ENCODE measurements at regions not wholly inside any gene's neighbourhood (a gene's known extent, or its start where the extent isn't known, plus 50 kb on each side); places are given as distances from the start of the nearest gene placed in this dataset.
"Not testable (repeated sequence)": the region's sequence is repeated elsewhere in the genome, so short reads cannot be mapped to it uniquely, and the experiment has no call there.

DNA sequence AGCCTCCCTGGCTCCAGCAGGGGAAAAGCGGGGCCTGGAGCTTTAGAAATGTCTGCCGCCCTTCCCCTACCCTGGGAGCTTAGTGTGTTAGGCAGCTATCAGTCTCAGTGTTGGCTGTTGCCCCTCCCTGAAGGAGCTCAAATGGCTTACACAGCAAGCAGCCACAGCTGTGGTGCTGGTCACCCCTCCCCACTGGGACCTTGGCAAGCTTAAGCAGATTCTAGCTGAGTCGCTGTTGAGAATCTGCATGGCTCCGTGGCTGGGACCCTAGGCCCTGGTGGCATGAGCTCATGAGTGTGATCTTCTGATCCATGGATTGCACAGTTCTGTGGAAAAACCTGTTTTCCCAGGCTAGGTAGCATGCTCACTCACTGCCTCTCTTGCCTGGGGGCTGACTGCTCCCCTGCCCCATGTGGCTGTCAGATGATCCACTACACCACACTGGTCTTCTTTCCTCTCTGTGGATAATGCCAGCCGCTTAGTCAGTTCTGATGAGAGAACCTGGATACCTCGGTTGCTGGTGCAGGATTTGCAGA is 714.0 kb downstream of the MAFB start:
- Histone ChIP-seq H3K9me3 (ENCODE audit: control insufficient read depth, insufficient read depth, low read length) (no peaks in the 10 kb centered on the region), H3K27me3 (ENCODE audit: control insufficient read depth, insufficient read depth, low read length) (no peaks in the 10 kb centered on the region), H3K4me3 (ENCODE audit: low read depth, low read length) (no peak overlapping the region), H3K9ac (ENCODE audit: low read depth, low read length) (no peak overlapping the region), H3K4me1 (ENCODE audit: control insufficient read depth, insufficient read depth, low read length) (no peaks in the 10 kb centered on the region), H3K36me3 (ENCODE audit: control insufficient read depth, insufficient read depth, low read length) (no peaks in the 10 kb centered on the region)

DNA sequence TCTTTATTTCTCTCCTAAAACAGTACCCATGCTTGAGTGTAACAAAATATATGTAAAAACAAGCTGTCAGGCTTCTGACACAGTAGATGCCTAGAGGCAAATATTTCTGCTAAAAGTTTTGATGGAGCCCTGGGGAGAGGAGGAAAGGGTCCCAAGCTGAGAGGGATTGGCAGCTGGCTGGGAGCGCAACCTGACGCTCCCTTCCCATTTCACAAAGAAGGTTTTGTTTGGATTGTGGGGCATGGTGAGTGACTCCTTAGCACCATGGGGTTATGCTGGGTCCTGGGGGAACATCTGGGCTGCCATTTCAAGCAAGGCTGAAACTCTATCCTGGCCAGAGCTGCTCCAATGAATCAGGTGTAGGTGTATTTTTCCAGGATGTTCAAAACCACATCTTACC is 720.5 kb downstream of the MAFB start:
- no peak overlapping the region for H3K9ac ChIP-seq (ENCODE audit: low read depth, low read length)
- H3K27me3 ChIP-seq (ENCODE audit: control insufficient read depth, insufficient read depth, low read length), result no peaks in the 10 kb centered on the region
- no peaks in the 10 kb centered on the region for H3K9me3 ChIP-seq (ENCODE audit: control insufficient read depth, insufficient read depth, low read length)
- no peak overlapping the region for H3K4me3 ChIP-seq (ENCODE audit: low read depth, low read length)
- H3K36me3 ChIP-seq (ENCODE audit: control insufficient read depth, insufficient read depth, low read length), result no peaks in the 10 kb centered on the region
- H3K4me1 ChIP-seq (ENCODE audit: control insufficient read depth, insufficient read depth, low read length), result no peaks in the 10 kb centered on the region

- no peak overlapping the region for H3K4me3 ChIP-seq (ENCODE audit: low read depth, low read length)
- no peaks in the 10 kb centered on the region for H3K27me3 ChIP-seq (ENCODE audit: control insufficient read depth, insufficient read depth, low read length)
- H3K36me3 ChIP-seq (ENCODE audit: control insufficient read depth, insufficient read depth, low read length), result no peaks in the 10 kb centered on the region
- H3K4me1 ChIP-seq (ENCODE audit: control insufficient read depth, insufficient read depth, low read length), result no peaks in the 10 kb centered on the region
- H3K9me3 ChIP-seq (ENCODE audit: control insufficient read depth, insufficient read depth, low read length), result no peaks in the 10 kb centered on the region
- H3K9ac ChIP-seq (ENCODE audit: low read depth, low read length), result no peak overlapping the region
Observed at GRCh38 chr20:39967806-39968205, 721.2 kb downstream of the MAFB start.

DNA sequence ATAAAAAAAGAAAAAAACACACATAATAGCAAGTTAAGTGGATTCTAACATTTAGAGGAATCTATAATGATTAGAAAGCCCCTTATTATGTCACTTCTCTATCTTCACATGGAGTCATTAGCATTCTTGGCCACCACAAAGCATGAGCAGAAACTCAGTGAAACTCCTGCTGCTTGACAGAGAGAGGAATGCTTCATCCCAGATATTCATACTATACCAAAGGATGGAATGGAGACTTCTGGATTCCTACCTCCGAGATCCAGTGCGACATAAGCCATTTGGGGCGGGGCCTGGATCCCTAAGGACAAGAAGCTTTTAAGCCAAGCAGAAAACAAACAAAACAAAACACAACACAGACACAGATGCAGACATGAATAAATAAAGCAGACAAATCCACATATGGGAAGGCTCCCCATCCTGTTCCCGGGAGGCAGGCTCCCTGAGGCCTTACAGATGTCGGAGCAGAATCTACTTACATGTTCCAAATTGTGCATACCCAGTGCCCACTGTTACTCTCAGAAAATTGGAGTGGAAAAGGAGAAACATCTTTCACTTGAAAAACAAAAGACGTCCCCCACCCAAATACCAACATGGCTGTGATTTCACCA is 727.3 kb downstream of the MAFB start:
- no peak overlapping the region for H3K4me3 ChIP-seq (ENCODE audit: low read depth, low read length)
- no peak overlapping the region for H3K9ac ChIP-seq (ENCODE audit: low read depth, low read length)
- no peaks in the 10 kb centered on the region for H3K9me3 ChIP-seq (ENCODE audit: control insufficient read depth, insufficient read depth, low read length)
- no peaks in the 10 kb centered on the region for H3K27me3 ChIP-seq (ENCODE audit: control insufficient read depth, insufficient read depth, low read length)
- peaks cover 4% of the 10 kb centered on the region for H3K4me1 ChIP-seq (ENCODE audit: control insufficient read depth, insufficient read depth, low read length)
- H3K36me3 ChIP-seq (ENCODE audit: control insufficient read depth, insufficient read depth, low read length), result no peaks in the 10 kb centered on the region

- H3K9me3 ChIP-seq (ENCODE audit: control insufficient read depth, insufficient read depth, low read length), result no peaks in the 10 kb centered on the region
- no peaks in the 10 kb centered on the region for H3K36me3 ChIP-seq (ENCODE audit: control insufficient read depth, insufficient read depth, low read length)
- peaks cover 4% of the 10 kb centered on the region for H3K4me1 ChIP-seq (ENCODE audit: control insufficient read depth, insufficient read depth, low read length)
- no peak overlapping the region for H3K9ac ChIP-seq (ENCODE audit: low read depth, low read length)
- no peaks in the 10 kb centered on the region for H3K27me3 ChIP-seq (ENCODE audit: control insufficient read depth, insufficient read depth, low read length)
- H3K4me3 ChIP-seq (ENCODE audit: low read depth, low read length), result no peak overlapping the region
Observed at GRCh38 chr20:39960522-39961428, 728.3 kb downstream of the MAFB start.

- not testable (repeated sequence) for H3K27me3 ChIP-seq (ENCODE audit: control insufficient read depth, insufficient read depth, low read length); H3K36me3 ChIP-seq (ENCODE audit: control insufficient read depth, insufficient read depth, low read length); H3K9me3 ChIP-seq (ENCODE audit: control insufficient read depth, insufficient read depth, low read length); H3K9ac ChIP-seq (ENCODE audit: low read depth, low read length); H3K4me3 ChIP-seq (ENCODE audit: low read depth, low read length); H3K4me1 ChIP-seq (ENCODE audit: control insufficient read depth, insufficient read depth, low read length)
Observed at GRCh38 chr20:39957911-39958310, 731.1 kb downstream of the MAFB start.

- no peak overlapping the region for H3K4me3 ChIP-seq (ENCODE audit: low read depth, low read length)
- H3K9ac ChIP-seq (ENCODE audit: low read depth, low read length), result no peak overlapping the region
- H3K4me1 ChIP-seq (ENCODE audit: control insufficient read depth, insufficient read depth, low read length), result no peaks in the 10 kb centered on the region
- H3K27me3 ChIP-seq (ENCODE audit: control insufficient read depth, insufficient read depth, low read length), result no peaks in the 10 kb centered on the region
- no peaks in the 10 kb centered on the region for H3K36me3 ChIP-seq (ENCODE audit: control insufficient read depth, insufficient read depth, low read length)
- H3K9me3 ChIP-seq (ENCODE audit: control insufficient read depth, insufficient read depth, low read length), result no peaks in the 10 kb centered on the region
Observed at GRCh38 chr20:39954621-39955020, 734.4 kb downstream of the MAFB start.

- no peaks in the 10 kb centered on the region for H3K9me3 ChIP-seq (ENCODE audit: control insufficient read depth, insufficient read depth, low read length)
- no peaks in the 10 kb centered on the region for H3K36me3 ChIP-seq (ENCODE audit: control insufficient read depth, insufficient read depth, low read length)
- no peak overlapping the region for H3K9ac ChIP-seq (ENCODE audit: low read depth, low read length)
- H3K4me1 ChIP-seq (ENCODE audit: control insufficient read depth, insufficient read depth, low read length), result no peaks in the 10 kb centered on the region
- no peak overlapping the region for H3K4me3 ChIP-seq (ENCODE audit: low read depth, low read length)
- H3K27me3 ChIP-seq (ENCODE audit: control insufficient read depth, insufficient read depth, low read length), result no peaks in the 10 kb centered on the region
Observed at GRCh38 chr20:39946931-39947330, 742.1 kb downstream of the MAFB start.

- Histone ChIP-seq H3K4me1 (ENCODE audit: control insufficient read depth, insufficient read depth, low read length) (no peaks in the 10 kb centered on the region), H3K4me3 (ENCODE audit: low read depth, low read length) (no peak overlapping the region), H3K9ac (ENCODE audit: low read depth, low read length) (no peak overlapping the region), H3K36me3 (ENCODE audit: control insufficient read depth, insufficient read depth, low read length) (no peaks in the 10 kb centered on the region), H3K9me3 (ENCODE audit: control insufficient read depth, insufficient read depth, low read length) (no peaks in the 10 kb centered on the region), H3K27me3 (ENCODE audit: control insufficient read depth, insufficient read depth, low read length) (no peaks in the 10 kb centered on the region)
Observed at GRCh38 chr20:39946053-39946810, 742.8 kb downstream of the MAFB start.

DNA sequence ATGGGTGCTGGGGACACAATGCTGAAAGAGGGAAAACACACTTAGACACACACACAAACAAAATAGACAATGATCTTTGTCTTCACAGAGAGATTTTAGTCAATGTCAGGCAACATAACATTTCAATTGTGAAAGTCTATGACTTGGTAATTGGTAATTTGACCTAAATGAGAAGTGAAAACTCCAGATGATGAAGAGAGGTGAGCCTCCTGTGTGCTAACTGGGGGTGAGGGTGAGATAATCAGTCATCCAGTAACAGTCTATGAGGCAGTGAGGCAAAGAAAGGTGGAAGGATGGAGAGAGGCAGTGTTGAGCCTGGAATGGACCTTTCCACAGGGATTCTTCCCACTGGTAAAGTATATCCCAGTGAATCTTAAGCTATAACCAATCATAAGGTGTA is 744.2 kb downstream of the MAFB start:
- Histone ChIP-seq H3K27me3 (ENCODE audit: control insufficient read depth, insufficient read depth, low read length) (no peaks in the 10 kb centered on the region), H3K36me3 (ENCODE audit: control insufficient read depth, insufficient read depth, low read length) (no peaks in the 10 kb centered on the region), H3K9me3 (ENCODE audit: control insufficient read depth, insufficient read depth, low read length) (no peaks in the 10 kb centered on the region), H3K4me1 (ENCODE audit: control insufficient read depth, insufficient read depth, low read length) (no peaks in the 10 kb centered on the region), H3K4me3 (ENCODE audit: low read depth, low read length) (no peak overlapping the region), H3K9ac (ENCODE audit: low read depth, low read length) (no peak overlapping the region)

DNA sequence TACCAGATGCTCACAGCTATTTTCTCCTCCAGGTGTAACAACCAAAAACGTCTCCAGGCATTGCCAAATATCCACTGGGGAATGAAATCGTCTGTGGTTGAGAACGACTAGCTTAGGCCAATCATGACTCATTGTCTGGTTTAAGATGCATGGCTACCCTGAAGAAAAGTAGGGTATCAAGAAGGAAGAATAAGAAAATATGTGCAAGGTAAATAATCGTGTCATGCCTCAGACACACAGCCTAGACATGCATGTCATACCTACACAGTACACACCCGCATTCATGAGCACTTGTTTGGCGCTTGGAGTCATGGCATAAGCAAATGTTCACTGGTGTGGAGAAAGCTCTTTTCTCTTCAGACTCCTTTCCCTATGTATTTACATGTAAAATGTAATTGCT is 745.7 kb downstream of the MAFB start:
- Histone ChIP-seq H3K9ac (ENCODE audit: low read depth, low read length) (no peak overlapping the region), H3K4me1 (ENCODE audit: control insufficient read depth, insufficient read depth, low read length) (no peaks in the 10 kb centered on the region), H3K9me3 (ENCODE audit: control insufficient read depth, insufficient read depth, low read length) (no peaks in the 10 kb centered on the region), H3K36me3 (ENCODE audit: control insufficient read depth, insufficient read depth, low read length) (no peaks in the 10 kb centered on the region), H3K4me3 (ENCODE audit: low read depth, low read length) (no peak overlapping the region), H3K27me3 (ENCODE audit: control insufficient read depth, insufficient read depth, low read length) (no peaks in the 10 kb centered on the region)
